Activated naive CD8-positive, alpha-beta T cell treated with anti-CD3 and anti-CD28 coated beads, Interleukin-2, amount 10 ng/mL, durations not matched to agents 7 days and 5 days (primary cell): ENCODE measurements at regions not wholly inside any gene's neighbourhood (a gene's known extent, or its start where the extent isn't known, plus 50 kb on each side); places are given as distances from the start of the nearest gene placed in this dataset.
"Not testable (repeated sequence)": the region's sequence is repeated elsewhere in the genome, so short reads cannot be mapped to it uniquely, and the experiment has no call there.

Source experiments
- ATAC-seq: fragments of 150-1000 bp; cut with Tn5 transposase; one replicate; pipeline ENCODE4 v1.10.0; 2021; ENCODE audit warnings: low read depth, moderate library complexity
- POLR2A ChIA-PET: fragments of 350-600 bp; sonication (Branson Sonifier 250); formaldehyde crosslinking; loops from one replicate; lab custom pipeline; 2021; ENCODE audit warnings: antibody characterized with exemption; lab: Charles Lee
- DNase-seq: peaks from one replicate; pipeline ENCODE4 v3.0.0; 2021
- H3K27ac Mint-ChIP-seq: one replicate; pipeline ENCODE4 v1.8.0; 2022; ENCODE audit warnings: mild to moderate bottlenecking, mixed read lengths
- H3K27me3 Mint-ChIP-seq: one replicate; pipeline ENCODE4 v1.8.0; 2022; ENCODE audit warnings: mild to moderate bottlenecking, moderate library complexity, mixed read lengths
- H3K36me3 Mint-ChIP-seq: one replicate; pipeline ENCODE4 v1.8.0; 2021; ENCODE audit warnings: mild to moderate bottlenecking, mixed read lengths
- H3K4me1 Mint-ChIP-seq: one replicate; pipeline ENCODE4 v1.8.0; 2021; ENCODE audit warnings: mixed read lengths
- H3K4me3 Mint-ChIP-seq: one replicate; pipeline ENCODE4 v1.8.0; 2022; ENCODE audit warnings: mild to moderate bottlenecking, moderate library complexity, mixed read lengths
- H3K9me3 Mint-ChIP-seq: one replicate; pipeline ENCODE4 v1.8.0; 2021; ENCODE audit warnings: mixed read lengths

DNA sequence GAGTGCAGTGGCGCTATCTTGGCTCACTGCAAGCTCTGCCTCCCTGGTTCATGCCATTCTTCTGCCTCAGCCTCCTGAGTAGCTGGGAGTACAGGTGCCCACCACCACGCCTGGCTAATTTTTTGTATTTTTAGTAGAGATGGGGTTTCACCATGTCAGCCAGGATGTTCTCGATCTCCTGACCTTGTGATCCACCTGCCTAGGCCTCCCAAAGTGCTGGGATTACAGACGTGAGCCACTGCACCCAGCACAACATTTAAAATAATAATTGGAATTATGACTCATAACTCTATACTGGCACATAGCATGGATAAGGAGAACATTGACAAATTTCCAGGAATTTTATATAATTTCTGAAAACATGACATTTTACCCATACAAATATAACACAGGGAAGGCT lies 54.2 kb downstream of the DBET start:
- H3K4me3 Mint-ChIP-seq, ATAC-seq, H3K27me3 Mint-ChIP-seq, H3K36me3 Mint-ChIP-seq, H3K27ac Mint-ChIP-seq, H3K4me1 Mint-ChIP-seq, H3K9me3 Mint-ChIP-seq, POLR2A ChIA-PET, DNase-seq: not testable (repeated sequence)

DNA sequence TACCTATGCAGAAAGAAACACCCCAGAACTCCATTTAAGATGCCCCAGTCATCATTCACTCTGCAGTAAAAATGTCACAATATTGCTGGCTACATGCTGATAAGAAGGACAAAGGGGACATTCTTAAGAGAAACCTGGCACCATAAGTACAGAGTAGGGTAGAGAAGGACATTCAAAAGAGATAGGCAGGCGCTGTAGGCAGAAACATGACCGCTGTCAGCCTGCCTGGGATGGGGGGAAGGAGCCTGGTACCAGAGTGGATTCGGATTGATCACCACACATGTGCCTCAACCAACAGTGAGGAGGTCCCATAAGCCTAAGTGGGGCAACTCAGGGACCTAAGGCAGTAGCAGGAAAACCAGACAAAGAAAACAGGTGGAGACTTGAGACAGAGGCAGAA lies 54.1 kb upstream of the DUX4 start:
- H3K27ac Mint-ChIP-seq: not testable (repeated sequence)

DNA sequence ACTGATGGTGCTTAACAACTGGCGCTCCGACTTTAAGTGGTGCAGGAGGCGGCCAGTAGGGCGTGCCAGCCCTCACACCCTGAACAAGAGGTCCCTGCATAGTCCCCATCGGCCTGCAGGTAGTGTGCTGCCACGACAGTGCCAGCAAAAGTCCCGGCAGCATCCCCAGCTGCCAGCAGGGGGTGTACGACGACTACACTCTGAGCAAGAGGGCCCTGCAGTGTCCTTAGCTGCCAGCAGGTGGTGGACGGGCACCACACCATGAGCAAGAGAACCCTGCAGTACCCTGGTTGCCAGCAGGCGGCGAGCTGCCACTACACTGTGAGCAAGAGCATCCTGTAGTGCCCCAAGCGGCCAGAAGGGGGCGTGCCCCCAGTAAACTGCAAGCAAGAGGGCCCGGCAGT lies 53.5 kb upstream of the DUX4 start:
- ATAC-seq, POLR2A ChIA-PET, H3K36me3 Mint-ChIP-seq, DNase-seq, H3K27ac Mint-ChIP-seq, H3K27me3 Mint-ChIP-seq, H3K4me1 Mint-ChIP-seq, H3K4me3 Mint-ChIP-seq, H3K9me3 Mint-ChIP-seq: not testable (repeated sequence)

More for the DNA sequence above, 54.1 kb upstream of the DUX4 start:
- POLR2A ChIA-PET, H3K27me3 Mint-ChIP-seq, DNase-seq, H3K36me3 Mint-ChIP-seq, H3K9me3 Mint-ChIP-seq, ATAC-seq, H3K4me1 Mint-ChIP-seq, H3K4me3 Mint-ChIP-seq: not testable (repeated sequence)

DNA sequence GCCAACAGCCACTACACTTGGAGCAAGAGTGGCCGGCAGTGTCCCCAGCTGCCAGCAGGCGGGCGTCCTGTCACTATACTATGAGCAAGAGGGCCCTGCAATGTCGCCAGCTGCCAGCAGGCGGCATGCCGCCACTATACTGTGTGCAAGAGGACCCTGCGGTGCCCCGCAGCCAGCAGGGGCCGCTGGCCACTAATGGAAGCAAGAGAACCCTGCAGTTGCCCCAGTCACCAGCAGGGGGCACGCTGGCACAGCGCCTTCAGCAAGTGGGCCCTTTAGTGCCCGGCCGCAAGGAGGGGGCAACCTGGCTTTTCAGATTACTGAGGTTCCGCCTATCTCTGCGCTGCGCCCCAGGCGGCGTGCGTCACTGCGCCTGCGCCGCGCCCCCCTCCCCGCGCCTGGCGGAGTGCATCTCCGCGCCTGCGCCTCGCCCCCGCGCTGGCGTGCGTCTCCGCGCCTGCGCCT lies 53.0 kb upstream of the DUX4 start:
- ATAC-seq, H3K27ac Mint-ChIP-seq, DNase-seq, H3K27me3 Mint-ChIP-seq, H3K9me3 Mint-ChIP-seq, H3K36me3 Mint-ChIP-seq, POLR2A ChIA-PET, H3K4me1 Mint-ChIP-seq, H3K4me3 Mint-ChIP-seq: not testable (repeated sequence)

DNA sequence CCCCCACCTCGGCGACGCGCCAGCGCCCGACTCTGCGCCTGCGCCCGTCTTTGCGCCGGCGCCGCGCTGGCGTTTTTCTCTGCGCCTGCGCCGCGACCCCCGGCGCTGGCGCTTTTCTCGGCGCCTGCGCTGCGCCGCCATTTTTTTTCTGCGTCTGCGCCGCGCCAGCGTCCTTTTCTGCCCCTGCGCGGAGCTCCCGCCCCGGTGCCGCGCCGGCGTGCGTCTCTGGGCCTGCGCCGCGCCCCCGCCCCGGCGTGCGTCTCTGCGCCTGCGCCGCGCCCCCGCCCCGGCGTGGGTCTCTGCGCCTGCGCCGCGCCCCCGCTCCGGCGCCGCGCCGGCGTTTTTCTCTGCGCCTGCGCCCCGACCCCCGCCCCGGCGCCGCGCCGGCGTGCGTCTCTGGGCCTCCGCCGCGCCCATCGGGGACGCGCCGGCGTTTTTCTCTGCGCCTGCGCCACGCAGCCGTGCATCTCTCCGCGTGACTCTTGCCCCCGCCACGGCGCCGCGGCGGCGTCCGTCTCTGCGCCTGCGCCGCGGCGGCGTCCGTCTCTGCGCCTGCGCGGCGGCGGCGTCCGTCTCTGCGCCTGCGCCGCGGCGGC lies 52.4 kb upstream of the DUX4 start:
- H3K9me3 Mint-ChIP-seq, H3K4me3 Mint-ChIP-seq, ATAC-seq, H3K4me1 Mint-ChIP-seq, DNase-seq, H3K36me3 Mint-ChIP-seq, H3K27me3 Mint-ChIP-seq, POLR2A ChIA-PET, H3K27ac Mint-ChIP-seq: not testable (repeated sequence)

DNA sequence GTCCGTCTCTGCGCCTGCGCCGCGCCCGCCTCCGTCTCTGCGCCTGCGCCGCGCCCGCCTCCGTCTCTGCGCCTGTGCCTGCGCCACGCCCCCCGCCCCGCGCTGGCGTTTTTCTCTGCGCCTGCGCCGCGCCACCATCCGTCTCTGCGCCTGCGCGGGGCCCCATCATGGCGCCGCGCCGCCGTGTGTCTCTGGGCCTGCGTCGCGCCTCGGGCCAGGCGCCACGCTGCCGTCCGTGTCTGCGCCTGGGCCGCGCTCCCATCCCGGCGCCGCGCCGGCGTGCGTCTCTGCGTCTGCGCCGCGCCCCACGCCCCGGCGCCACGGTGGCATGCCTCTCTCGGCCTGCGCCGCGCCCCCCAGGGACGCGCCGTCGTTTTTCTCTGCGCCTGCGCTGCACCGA lies 51.8 kb upstream of the DUX4 start:
- Mint-ChIP-seq H3K27me3 (no peaks in the 10 kb centered on the region), H3K4me3 (no peak overlapping the region), H3K9me3 (no peaks in the 10 kb centered on the region), H3K4me1 (no peaks in the 10 kb centered on the region), H3K27ac (no peak overlapping the region), H3K36me3 (no peaks in the 10 kb centered on the region)
- ATAC-seq (no peak), DNase-seq (no peak)
- POLR2A ChIA-PET: no interaction called here

DNA sequence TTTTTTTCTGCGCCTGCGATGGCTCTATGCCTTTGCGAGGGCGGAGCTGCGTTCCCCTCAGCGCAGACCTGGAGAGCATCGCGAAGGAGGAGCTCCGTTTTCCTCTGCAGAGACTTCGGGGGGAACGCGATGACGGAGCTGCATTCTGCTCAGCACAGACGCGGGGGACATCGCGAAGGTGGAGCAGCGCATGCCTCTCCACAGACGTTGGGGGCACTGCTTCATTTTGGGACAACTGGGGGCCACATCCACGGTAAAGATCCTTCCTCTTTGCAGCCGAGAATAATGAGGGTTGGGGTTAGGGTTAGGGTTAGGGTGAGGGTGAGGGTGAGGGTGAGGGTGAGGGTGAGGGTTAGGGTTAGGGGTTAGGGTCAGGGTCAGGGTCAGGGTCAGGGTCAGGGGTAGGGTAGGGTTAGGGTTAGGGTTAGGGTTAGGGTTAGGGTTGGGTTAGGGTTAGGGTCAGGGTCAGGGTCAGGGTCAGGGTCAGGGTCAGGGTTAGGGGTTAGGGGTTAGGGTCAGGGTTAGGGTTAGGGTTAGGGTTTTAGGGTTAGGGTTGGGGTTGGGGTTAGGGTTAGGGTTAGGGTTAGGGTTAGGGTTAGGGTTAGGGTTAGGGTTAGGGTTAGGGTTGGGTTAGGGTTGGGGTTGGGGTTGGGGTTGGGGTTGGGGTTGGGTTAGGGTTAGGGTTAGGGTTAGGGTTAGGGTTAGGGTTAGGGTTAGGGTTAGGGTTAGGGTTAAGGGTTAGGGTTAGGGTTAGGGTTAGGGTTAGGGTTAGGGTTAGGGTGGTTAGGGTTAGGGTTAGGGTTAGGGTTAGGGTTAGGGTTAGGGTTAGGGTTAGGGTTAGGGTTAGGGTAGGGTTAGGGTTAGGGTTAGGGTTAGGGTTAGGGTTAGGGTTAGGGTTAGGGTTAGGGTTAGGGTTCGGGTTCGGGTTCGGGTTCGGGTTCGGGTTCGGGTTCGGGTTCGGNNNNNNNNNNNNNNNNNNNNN lies 51.1 kb upstream of the DUX4 start:
- H3K9me3 Mint-ChIP-seq, H3K27me3 Mint-ChIP-seq, H3K4me1 Mint-ChIP-seq, POLR2A ChIA-PET, H3K27ac Mint-ChIP-seq, DNase-seq, H3K4me3 Mint-ChIP-seq, H3K36me3 Mint-ChIP-seq: not testable (repeated sequence)
- ATAC-seq: peak; percentile 22
